Hematopoietic multipotent progenitor cell treated with erythropoietin and hydrocortisone succinate and interleukin-3 and kit ligand, for 17 days (in vitro differentiated cells): ENCODE measurements at regions not wholly inside any gene's neighbourhood (a gene's known extent, or its start where the extent isn't known, plus 50 kb on each side); places are given as distances from the start of the nearest gene placed in this dataset.

Source experiments
- DNase-seq: peaks from one replicate; pipeline ENCODE4 v3.0.0-alpha.2; 2015; ENCODE audit warnings: low spot score

DNA sequence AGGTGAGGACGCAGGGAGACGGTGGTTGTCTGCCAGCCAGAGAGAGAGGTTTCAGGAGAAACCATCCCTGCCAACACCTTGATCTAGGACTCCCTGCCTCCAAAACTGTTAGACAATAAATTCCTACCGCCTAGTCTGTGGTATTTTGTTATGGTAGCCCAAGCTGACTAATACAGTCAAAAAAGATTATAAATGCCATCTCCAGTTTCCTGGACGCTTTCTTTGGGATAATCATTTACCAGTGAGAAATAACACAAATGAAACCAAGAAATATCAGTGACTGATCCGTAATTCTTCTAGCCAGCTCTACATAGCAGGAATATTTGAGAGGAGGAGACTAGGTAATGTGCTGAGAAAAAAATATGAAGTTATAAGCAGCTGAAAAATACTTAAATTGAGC lies 707.8 kb upstream of the LMCD1 start:
- DNase-seq, result no peak

DNA sequence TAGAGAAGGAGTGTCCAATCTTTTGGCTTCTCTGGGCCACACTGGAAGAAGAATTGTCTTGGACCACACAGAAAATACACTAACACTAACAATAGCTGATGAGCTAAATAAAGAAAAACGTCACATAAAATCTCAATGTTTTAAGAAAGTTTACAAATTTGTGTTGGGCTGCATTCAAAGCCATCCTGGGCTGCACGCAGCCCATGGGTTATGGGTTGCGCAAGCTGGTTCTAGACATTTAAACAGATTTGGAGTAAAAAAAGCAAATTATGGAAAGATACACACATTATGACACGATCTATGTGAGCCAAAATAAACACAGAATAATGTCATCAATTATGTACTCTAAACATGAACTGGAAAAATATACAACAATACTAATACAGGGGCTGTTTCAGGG lies 703.3 kb upstream of the LMCD1 start:
- no peak for DNase-seq

DNA sequence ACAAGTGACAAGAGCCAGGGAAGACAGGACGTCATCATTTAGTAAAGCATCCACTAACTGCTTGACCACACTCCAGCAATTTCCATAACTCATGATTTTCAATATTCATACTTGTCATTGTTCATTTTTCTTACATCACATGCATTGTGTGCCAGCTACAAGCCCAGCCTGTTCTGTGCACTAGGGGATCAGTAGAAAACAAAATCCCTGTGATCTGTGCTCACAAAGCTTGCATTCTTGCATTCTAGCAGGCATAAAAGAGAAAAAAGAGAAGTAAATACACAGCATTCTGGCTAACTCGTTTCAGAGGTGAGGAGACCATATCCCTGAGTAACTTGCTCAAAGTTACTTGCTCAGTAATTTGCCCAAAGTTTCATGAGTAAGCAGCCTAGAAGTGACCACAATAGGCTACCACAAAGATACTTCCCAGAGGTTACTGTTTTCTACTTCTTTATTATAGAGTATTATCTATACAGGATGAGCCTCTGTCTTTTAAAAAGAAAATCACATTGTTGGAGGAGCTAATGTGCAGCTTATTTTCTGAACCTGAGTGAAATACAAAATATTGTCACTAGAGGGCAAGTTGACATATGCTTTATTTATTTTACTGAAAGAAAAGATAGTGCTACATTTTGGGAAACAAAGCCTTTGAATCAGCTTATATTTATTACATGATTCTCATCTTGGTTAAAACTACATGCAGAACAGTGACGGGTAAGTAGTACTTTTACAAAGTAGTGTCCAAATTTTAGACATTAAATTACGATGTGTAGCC lies 701.4 kb upstream of the LMCD1 start:
- no peak for DNase-seq

DNA sequence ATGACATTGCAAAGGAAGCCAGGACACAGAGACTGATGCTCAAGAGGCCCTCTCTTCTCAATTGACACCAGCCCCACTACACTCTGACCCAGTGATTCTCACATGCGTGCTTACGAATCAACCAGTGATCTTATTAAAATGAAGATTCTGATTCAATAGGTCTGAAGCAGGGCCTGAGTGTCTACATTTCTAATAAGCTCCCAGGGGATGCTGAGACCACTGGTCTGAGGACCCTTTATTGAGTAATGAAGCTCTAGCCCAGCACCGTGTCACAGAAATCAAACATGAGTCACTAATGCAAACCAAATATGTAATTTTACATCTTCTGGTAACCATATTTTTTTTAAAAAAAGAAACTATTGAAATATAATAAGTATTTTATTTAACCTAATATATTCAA lies 689.1 kb upstream of the LMCD1 start:
- DNase-seq, result no peak

DNA sequence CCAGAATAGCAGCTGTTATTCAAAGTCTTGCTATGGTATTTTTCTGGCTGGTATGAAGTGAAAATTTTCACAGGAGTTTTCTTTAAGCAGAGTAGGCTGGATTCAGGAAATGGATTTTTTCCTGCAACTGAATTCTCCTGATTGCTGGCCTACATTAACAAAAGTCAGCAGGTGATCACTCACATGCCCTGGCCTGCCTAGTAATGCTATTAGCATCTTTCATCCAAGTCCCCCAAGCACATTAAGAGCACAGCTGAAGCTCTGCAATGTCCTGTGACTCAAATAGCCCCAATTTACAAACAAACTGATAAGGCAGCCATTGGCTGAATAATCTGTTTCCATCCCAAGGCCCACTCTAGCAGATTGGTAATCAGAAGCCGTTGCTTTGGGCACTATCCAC lies 688.3 kb upstream of the LMCD1 start:
- DNase-seq, result no peak

DNA sequence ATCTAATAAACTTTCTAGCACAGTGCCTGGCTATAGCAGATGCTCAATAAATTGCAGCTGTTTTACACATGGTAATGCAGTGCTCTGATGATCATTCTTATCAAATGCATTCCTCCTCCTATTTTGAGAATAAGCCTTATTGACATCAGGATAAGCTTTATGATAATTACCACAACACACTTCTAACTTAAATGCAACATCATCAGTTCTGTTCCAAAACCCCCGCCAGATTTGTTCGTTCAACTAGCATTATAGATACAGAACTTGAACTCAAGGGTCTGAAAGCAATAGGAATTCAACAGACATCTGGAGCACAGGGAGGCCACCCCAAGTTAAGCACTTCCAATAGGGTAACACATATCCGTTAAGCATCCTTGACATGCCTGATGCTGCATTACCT lies 684.4 kb upstream of the LMCD1 start:
- no peak for DNase-seq

DNA sequence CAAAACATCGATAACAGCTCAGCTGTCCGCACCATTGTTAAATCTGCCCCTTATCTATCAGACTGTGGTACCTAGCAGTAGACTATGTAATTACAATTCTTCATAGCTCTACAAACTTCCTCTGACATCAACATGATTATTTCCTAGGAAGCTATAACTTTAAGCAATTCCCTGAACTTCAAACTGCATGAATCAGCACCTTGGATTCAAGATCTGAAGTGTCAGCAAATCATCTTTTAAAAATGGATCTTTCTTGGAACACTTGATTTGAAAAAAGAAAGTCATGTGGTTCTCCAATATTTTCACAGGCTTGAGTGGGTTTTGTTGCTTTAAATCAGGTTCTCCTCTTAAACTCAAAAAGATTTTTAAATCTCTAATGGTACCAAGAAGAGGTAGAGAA lies 680.7 kb upstream of the LMCD1 start:
- no peak for DNase-seq

DNA sequence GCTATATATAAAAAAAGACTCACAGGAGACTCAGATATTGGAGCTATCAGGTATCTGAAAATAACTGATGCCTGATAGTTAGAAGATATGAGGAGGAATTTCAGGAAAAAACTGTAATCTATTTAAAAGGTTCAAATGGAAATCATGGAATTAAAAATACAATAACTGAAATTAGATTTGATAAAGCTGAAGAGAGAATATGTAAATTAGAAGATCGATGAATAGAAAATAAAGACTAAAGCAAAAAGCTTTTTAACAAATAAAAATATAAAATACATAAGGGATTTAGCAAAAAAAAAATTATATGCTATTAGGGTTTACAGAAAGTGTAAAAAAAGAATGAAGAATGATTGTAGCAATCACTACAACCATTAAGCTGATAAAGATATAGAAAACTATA lies 679.8 kb upstream of the LMCD1 start:
- no peak for DNase-seq

DNA sequence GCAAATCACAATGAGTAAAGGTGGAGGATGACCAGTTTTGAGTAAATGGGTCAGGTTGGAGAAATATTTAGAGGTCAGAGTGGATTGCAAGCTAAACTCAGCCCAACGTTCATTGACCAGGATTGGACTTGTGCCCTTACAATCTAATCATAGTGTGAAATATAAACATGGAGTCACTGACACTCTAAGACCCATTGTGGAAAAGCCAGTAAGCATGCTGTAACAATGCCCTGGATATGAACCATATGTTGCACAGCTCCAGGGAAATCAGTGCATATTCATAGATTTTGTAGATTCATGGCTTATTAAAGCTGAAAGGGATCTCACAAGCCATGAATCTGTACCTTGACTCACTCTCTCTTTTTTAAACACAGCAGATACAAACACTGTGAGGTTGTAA lies 660.2 kb upstream of the LMCD1 start:
- no peak for DNase-seq

DNA sequence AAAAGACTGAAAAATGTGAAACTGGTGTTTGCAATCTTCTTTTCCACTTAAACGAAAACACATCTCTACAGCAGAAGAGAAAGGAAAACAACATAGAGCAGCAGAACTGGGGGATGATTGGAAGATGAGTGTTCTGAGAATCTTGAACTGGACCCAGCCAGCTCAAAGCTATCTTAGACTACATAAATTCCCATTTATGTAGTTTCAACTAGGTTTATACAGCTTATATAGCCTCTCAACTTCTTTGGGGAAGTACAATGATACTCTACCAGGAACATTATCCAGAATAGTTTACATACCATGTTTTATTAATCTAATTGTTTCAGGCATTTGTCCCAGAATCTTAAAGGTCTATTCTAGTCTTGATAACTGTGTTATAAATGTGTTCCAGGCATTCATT lies 658.2 kb upstream of the LMCD1 start:
- no peak for DNase-seq

DNA sequence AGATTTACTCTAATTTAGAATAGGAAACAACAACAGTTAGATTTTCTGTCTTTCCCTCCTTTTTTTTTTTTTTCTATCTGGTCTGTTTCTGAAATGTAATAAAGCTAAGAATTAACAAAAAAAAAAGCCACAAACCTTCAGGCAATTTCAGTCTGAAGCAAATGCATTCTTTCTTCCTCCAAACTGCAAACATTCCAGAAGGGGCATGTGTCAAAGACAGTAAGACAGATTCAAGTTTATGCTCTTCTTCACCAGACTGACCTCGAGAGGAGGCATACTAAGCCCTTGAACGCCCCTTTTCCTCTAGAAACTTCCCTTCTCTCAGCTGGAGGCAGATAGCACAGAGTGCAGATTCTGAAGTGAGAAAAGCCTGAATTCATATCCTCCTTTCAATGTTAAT lies 654.6 kb upstream of the LMCD1 start:
- DNase-seq, result no peak

DNA sequence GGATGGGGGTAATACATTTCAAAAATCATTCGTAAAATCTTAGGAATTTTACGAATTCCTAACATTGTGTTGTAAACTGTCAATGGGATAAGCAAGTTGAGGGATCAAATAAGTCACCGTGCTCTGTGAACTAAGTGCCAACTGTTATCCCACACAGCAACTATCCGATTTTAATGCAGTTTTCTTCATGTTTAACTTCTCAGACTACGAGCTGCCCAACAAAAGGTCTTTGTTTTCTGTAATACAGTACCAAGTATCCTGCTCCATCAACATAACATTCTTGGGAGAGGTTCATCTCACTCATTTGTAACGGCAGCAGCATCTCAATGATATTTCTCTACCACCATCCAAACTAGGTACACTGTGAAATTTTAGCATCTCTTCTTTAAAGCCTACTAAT lies 654.1 kb upstream of the LMCD1 start:
- DNase-seq, result no peak

DNA sequence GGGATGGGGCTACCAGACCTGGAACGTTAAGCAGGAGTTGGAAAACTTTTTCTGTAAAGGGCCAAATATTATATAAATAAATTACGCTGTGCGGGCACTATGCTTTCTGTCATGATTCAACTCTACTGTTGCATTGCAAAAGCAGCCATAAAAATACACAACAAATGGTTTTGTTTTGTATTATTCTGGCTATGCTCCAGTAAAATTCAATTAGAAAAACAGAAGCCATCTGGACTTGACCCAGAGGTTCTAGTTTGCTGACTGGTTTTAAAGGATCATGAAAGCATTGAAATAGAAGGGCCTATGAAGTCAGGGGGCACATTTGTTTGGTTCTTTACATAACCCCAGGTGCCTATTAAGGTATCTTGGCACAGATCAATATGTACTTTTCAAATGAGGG lies 647.4 kb upstream of the LMCD1 start:
- DNase-seq, result no peak

DNA sequence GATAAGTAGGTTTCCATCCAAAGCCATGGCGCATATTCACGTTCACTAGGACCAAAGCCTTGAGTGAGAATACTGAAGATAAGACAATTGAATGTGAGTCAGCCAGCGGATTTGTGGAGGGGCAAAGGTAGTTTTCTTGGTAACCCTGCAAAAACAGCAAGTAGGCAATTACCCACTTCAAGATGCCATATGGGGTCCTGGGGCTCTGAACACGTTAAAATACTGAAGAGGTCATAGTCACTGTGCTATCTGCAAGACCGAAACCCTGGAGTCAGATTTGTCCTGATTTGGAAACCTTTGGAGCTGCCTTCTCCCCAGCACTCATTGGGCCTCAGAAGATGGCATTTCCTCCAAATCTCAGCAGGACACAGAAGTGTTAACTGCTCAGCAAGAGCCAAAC lies 646.9 kb upstream of the LMCD1 start:
- no peak for DNase-seq

DNA sequence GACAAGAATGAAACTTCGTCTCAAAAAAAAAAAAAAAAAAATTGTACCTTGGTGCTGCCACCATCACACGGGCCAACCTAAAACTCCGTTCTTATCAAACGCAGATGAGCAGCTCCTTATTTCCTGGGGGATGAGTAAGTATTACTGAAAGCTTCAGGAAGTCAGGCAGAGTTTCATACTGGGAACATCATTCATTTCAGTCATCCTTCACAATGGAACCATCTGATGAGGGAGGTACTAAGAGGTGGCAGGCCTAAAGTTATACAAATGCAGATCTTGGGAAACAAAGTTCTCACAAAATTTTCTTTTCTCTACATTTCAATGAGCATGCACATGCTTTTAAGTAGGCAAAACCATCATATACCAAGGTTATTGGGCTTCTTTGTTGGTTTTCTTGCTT lies 636.0 kb upstream of the LMCD1 start:
- no peak for DNase-seq

DNA sequence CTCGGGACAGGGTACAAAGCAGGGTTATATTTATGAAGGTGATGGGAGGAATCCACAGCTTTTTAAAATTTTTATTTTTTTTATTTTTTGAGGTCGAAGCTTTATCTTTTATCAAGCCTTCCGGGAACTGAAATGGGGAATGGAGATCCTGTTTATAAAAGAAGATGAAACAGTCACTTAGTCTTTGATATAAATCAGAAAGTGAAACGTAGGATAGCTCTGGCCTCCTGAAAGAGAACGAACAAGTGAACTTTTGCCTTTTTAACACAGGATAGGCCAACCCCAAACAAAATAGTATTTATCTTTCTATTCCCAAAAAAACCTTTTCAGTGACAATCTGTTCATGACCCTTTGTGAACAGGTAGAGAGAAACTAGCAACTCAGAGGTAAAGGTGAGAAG lies 634.0 kb upstream of the LMCD1 start:
- no peak for DNase-seq

DNA sequence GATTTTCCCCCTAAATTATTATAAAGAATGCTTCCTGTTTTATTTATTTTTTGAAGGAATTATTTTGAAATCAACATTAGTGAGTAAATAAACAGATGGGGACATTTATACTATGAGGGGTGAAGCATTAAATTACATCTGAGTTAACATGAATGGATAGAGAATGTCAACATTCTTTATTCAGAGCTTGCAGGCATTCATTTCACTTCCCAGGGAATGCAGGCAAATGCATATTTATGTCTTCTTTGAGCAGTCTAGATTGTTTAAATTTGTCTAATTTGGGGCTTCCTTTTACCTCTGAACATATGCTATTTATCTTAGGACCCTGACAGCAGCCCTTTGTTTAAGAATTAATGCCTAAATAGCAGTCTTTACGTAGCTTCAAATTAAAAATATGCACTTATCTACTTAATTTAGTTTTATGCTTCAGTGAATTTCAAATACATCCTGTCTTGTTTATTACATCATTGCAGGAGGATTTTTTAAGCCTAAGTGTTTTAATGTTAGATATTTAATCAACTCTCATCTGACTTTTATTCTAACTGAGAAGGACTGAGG lies 630.5 kb upstream of the LMCD1 start:
- no peak for DNase-seq

DNA sequence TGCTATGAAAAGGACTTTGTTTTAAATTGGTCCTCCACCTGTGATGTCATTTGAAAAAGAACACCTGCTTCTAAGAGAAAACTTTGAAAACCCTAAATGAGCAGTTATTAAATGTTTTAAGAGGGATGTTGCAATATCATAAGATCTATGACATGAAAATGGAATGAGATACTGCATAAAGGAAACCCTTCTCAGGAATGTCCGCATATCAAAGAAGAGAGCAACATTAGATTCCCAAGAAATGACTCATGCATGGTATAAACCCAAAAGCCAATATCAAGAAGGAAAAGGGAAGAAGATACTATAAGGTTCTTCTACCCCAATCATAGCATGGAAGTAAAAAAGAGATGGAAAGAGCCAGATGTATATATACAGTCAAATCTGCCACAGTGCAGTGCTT lies 627.5 kb upstream of the LMCD1 start:
- no peak for DNase-seq

DNA sequence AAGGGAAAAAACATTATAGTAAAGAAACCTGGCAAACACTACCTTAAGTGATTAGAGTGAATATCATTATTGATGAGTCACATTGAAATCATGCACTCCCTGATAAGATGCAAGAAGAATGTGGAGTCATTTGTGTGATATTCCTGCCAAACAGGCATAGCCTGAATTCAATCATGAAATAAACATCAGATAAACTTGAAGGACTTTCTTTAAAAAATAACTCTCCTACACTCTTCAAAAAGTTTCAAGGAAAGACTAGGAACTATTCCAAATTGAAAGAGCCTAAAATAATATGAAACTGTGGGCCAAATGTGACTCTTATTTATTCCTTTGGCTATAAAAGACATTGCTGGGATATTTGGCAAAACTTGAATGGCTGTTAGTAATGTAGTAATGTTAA lies 625.7 kb upstream of the LMCD1 start:
- no peak for DNase-seq

DNA sequence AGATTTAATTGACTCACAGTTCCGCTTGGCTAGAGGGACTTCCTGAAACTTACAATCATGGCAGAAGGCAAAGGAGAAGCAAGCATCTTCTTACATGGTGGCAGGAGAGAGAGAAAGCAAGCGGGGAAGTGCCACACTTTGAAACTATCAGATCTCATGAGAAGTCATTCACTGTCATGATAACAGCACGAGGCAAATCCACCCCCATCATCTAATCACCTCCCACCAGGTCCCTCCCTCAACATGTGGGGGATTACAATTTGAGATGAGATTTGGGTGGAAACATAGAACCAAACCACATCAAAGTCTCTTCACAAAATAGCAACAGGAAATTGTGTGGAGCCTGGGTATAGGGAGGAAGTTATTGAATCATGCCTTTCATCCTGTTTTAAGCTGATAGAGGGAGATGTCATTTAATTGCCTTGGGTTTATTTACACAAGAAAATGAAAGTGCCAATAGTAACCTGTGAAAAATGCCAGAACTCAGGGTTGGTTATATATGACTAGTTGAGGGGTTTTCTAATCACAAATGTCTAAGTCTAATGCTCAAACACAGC lies 624.8 kb upstream of the LMCD1 start:
- DNase-seq, result no peak

DNA sequence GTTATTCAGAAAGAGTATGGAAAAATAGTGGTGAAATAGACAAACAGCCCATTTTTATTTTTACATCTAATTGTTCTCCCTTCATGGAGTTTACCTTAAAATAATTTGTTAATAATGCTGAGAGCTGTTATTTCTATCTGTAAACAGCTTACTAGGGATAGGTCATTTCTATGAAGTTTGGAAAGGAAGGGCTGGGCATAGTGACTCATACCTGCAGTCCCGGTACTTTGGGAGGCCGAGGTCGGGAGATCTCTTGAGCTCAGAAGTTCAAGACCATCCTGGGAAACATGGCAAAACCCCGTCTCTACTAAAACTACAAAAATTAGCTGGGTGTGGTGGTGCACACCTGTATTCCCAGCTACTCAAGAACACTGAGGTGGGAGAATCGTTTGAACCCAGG lies 624.3 kb upstream of the LMCD1 start:
- DNase-seq, result no peak

DNA sequence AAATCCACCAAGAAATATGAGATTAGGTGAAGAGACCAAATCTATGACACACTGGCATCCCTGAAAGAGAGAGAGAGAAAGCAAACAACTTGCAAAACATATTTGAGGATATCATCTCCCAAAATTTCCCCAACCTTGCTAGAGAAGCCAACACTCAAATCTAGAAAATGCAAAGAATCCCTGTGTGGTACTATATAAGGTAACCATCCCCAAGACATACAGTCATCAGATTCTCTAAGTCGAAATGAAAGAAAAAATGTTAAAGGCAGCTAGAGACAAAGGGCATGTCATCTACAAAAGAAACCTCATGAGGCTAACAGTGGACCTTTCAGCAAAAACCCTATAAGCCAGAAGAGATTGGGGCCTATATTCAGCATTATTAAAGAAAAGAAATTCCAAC lies 622.1 kb upstream of the LMCD1 start:
- DNase-seq, result no peak

DNA sequence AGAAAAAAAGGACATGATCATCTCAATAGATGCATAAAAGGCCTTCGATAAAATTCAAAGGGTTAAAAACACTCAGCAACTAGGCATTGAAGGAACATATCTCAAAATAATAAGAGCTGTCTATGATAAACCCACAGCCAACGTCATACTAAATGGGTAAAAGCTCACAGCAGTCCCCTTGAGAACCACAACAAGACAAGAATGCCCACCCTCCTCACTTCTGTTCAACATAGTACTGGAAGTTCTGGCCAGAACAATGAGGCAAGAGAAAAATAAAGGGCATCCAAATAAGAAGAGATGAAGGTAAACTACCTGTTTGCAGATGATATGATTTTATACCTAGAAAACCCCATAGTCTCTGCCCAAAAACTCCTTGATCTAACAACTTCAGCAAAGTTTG lies 619.7 kb upstream of the LMCD1 start:
- no peak for DNase-seq

DNA sequence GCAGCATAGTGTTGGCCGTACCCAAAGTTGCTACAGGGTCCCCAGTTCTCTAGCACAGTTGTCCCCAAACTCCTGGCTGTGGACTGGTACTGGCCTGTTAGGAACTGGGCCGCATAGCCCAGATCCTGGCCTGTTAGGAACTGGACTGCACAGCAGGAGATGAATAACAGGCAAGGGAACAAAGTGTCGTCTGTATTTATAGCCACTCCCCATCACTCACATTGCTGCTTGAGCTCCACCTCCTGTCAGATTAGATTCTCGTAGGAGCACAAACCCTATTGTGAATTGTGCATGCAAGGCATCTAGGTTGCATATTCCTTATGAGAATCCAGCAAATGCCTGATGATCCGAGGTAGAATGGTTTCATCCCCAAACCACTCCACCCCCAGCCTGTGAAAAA lies 604.0 kb upstream of the LMCD1 start:
- no peak for DNase-seq
